ENCODE measurements at regions not wholly inside any gene's neighbourhood (a gene's known extent, or its start where the extent isn't known, plus 50 kb on each side); places are given as distances from the start of the nearest gene placed in this dataset.

- no peak for TF ChIP-seq POLR2A (IDR thresholded peaks at IDR 0.05)
- TF ChIP-seq CTCF (IDR thresholded peaks at IDR 0.05), result no peak
- no peak for TF ChIP-seq EP300 (IDR thresholded peaks at IDR 0.05)
Measured at GRCh38 chr2:118265873-118266455, 177.7 kb downstream of the INSIG2 start.

All from ovary (tissue), 3 donors.